B cell (primary cell): ENCODE measurements at regions not wholly inside any gene's neighbourhood (a gene's known extent, or its start where the extent isn't known, plus 50 kb on each side); places are given as distances from the start of the nearest gene placed in this dataset.

Experiments
- ATAC-seq: fragments of 200-7000 bp; cut with Tn5 transposase; one replicate; pipeline ENCODE4 v1.10.0; 2021; ENCODE audit warnings: low read depth, mild to moderate bottlenecking, moderate number of reproducible peaks, moderate library complexity
- CTCF ChIA-PET: fragments of 350-600 bp; sonication (Branson Sonifier 250); formaldehyde crosslinking; loops from one replicate; lab custom pipeline; 2021; ENCODE audit warnings: antibody characterized with exemption, inconsistent platforms; lab: Charles Lee
- POLR2A ChIA-PET: fragments of 350-600 bp; sonication (Branson Sonifier 250); formaldehyde crosslinking; loops from one replicate; lab custom pipeline; 2021; ENCODE audit warnings: antibody characterized with exemption; lab: Charles Lee
- DNase-seq: peaks from one replicate; pipeline ENCODE4 v3.0.0; 2013
- H2AFZ ChIP-seq: 2 replicates; pipeline ENCODE4 v1.6.1; 2012; ENCODE audit warnings: mild to moderate bottlenecking, low read depth, low read length; ENCODE audit not compliant: insufficient read depth, poor library complexity, severe bottlenecking
- H3K27ac ChIP-seq, 2 donors: 1 replicate in 1 of 2; 2 replicates in 1 of 2; pipeline ENCODE4 v1.5.1; 2012 to 2013; ENCODE audit warnings: low read length in 2 of 2, mild to moderate bottlenecking in 2 of 2, moderate library complexity in 1 of 2
- H3K27me3 ChIP-seq, 4 experiments: fragments of 200-600 bp in 1 of 4; sonication (generic) in 1 of 4; replicated peaks in 1 of 4; 1 replicate in 2 of 4; 2 replicates in 2 of 4; pipeline versions ENCODE4 v1.6.1 to v1.7.0; 2013 to 2016; ENCODE audit warnings: low read length in 3 of 4, mild to moderate bottlenecking in 2 of 4, mixed read lengths in 1 of 4, moderate library complexity in 1 of 4; ENCODE audit not compliant: insufficient read depth in 4 of 4, control insufficient read depth in 3 of 4; ENCODE audit errors: control extremely low read depth in 1 of 4
- H3K36me3 ChIP-seq, 2 experiments: replicated peaks in 1 of 2; 1 replicate in 1 of 2; 2 replicates in 1 of 2; pipeline versions ENCODE4 v1.6.1 to v1.7.1; 2013; ENCODE audit warnings: low read length in 1 of 2; ENCODE audit not compliant: insufficient read depth in 2 of 2, control insufficient read depth in 1 of 2; ENCODE audit errors: control extremely low read depth in 1 of 2, extremely low read depth in 1 of 2
- H3K4me1 ChIP-seq, 2 donors: fragments of 200-600 bp in 1 of 2; sonication (generic) in 1 of 2; 1 replicate in 1 of 2; 2 replicates in 1 of 2; pipeline versions ENCODE4 v1.5.1 to v1.6.1; 2013 to 2017; ENCODE audit warnings: low read length in 2 of 2; ENCODE audit not compliant: control insufficient read depth in 2 of 2, insufficient read depth in 2 of 2
- H3K4me2 ChIP-seq: replicated peaks from 2 replicates; pipeline ENCODE3; 2012; ENCODE audit warnings: mild to moderate bottlenecking, low read depth, low read length; ENCODE audit not compliant: poor library complexity, severe bottlenecking
- H3K4me3 ChIP-seq, 5 experiments: fragments of 200-600 bp in 1 of 5; sonication (generic) in 1 of 5; 1 replicate in 3 of 5; 2 replicates in 2 of 5; pipeline versions ENCODE4 v1.5.1 to v1.7.0; 2011 to 2016; ENCODE audit warnings: low read length in 4 of 5, mild to moderate bottlenecking in 4 of 5, low read depth in 2 of 5, control low read depth in 1 of 5, moderate library complexity in 1 of 5; ENCODE audit not compliant: insufficient read depth in 1 of 5; ENCODE audit errors: control extremely low read depth in 1 of 5, extremely low read depth in 1 of 5
- H3K79me2 ChIP-seq: fragments of 200-600 bp; sonication (generic); one replicate; pipeline ENCODE4 v1.6.0; 2016; ENCODE audit warnings: low read length; ENCODE audit not compliant: control insufficient read depth, insufficient read depth
- H3K9ac ChIP-seq: fragments of 200-600 bp; sonication (generic); 2 replicates; pipeline ENCODE4 v1.6.1; 2017; ENCODE audit warnings: mild to moderate bottlenecking, low read length, moderate library complexity
- H3K9me3 ChIP-seq, 3 donors: one replicate each; pipeline versions ENCODE4 v1.6.1 to v1.7.1; 2013; ENCODE audit warnings: low read length in 2 of 3; ENCODE audit not compliant: control insufficient read depth in 2 of 3, insufficient read depth in 1 of 3; ENCODE audit errors: control extremely low read depth in 1 of 3
- H4K20me1 ChIP-seq: 2 replicates; pipeline ENCODE4 v1.6.0; 2012; ENCODE audit warnings: mild to moderate bottlenecking, low read length; ENCODE audit not compliant: insufficient read depth, control insufficient read depth, poor library complexity, severe bottlenecking
- H3K27ac Mint-ChIP-seq: one replicate; pipeline ENCODE4 v1.8.0; 2021; ENCODE audit warnings: mixed read lengths
- H3K27me3 Mint-ChIP-seq: one replicate; pipeline ENCODE4 v1.8.0; 2021; ENCODE audit warnings: mixed read lengths
- H3K4me1 Mint-ChIP-seq: one replicate; pipeline ENCODE4 v1.8.0; 2021; ENCODE audit warnings: mixed read lengths
- H3K4me3 Mint-ChIP-seq: one replicate; pipeline ENCODE4 v1.8.0; 2021; ENCODE audit warnings: mixed read lengths
- H3K9me3 Mint-ChIP-seq: one replicate; pipeline ENCODE4 v1.8.0; 2022; ENCODE audit warnings: mixed read lengths; ENCODE audit not compliant: insufficient read depth
- CTCF ChIP-seq: fragments of 200-600 bp; IDR thresholded peaks from one replicate; pipeline ENCODE4 v1.8.0; 2022; ENCODE audit warnings: antibody characterized with exemption, mild to moderate bottlenecking
- EZH2 ChIP-seq: IDR thresholded peaks from 2 replicates; pipeline ENCODE4 v1.6.1; 2012; ENCODE audit warnings: borderline replicate concordance, low read depth, mild to moderate bottlenecking, moderate library complexity, low read length; ENCODE audit not compliant: insufficient read depth, poor library complexity, severe bottlenecking
- WGBS: methylation state at CpG from one replicate; pipeline ENCODE4 v1.1.5; 2013; ENCODE audit warnings: missing lambda C conversion rate; ENCODE audit not compliant: insufficient coverage; 5-methylcytosine and 5-hydroxymethylcytosine counted together
- intact Hi-C: fragments of 100-400 bp; cut with micrococcal nuclease; formaldehyde crosslinking; loops from one replicate; pipeline ENCODE4 v1.10.0; 2022

- no peak for ATAC-seq
- no peak overlapping the region for H3K4me3 ChIP-seq
- no peaks in the 10 kb centered on the region for H4K20me1 ChIP-seq
- no peak overlapping the region for H3K27ac ChIP-seq
- no peaks in the 10 kb centered on the region for H3K79me2 ChIP-seq
- H3K9ac ChIP-seq: no peak overlapping the region
- H3K4me1 ChIP-seq: no peaks in the 10 kb centered on the region
- no peak overlapping the region for H3K4me2 ChIP-seq
- no peaks in the 10 kb centered on the region for H3K9me3 Mint-ChIP-seq
- ChIA-PET CTCF (interaction anchor here (1.4 kb wide), 1 partner anchor 11 kb away, joined by 3 read pairs; no protein-coding TSS in a partner anchor), POLR2A (no interaction called here)
- H3K4me1 Mint-ChIP-seq: peaks cover 7% of the 10 kb centered on the region
- H3K27ac Mint-ChIP-seq: no peak overlapping the region
- no peak for TF ChIP-seq CTCF
- no peak for TF ChIP-seq EZH2
- H2AFZ ChIP-seq: no peak overlapping the region
- no peak for DNase-seq
- no peaks in the 10 kb centered on the region for H3K36me3 ChIP-seq
- H3K27me3 ChIP-seq: no peaks in the 10 kb centered on the region
- intact Hi-C loops: no loop called here
- no peak overlapping the region for H3K4me3 Mint-ChIP-seq
- no peaks in the 10 kb centered on the region for H3K27me3 Mint-ChIP-seq
- 90% methylated on average over 1 of the region's 1 CpG for WGBS
- peaks cover 0 to 10% (median 0%) of the 10 kb centered on the region in 3 donors for H3K9me3 ChIP-seq
Observed at GRCh38 chr6:15947436-15947835, 181.4 kb upstream of the MYLIP start.

GRCh38 chr6:15946701-15947385 lies 182.0 kb upstream of the MYLIP start:
- no peak for DNase-seq
- Histone ChIP-seq H3K27me3 (no peaks in the 10 kb centered on the region), H3K4me2 (no peak overlapping the region), H4K20me1 (no peaks in the 10 kb centered on the region), H3K79me2 (no peaks in the 10 kb centered on the region), H3K4me1 (no peaks in the 10 kb centered on the region), H3K4me3 (no peak overlapping the region), H3K9me3 (peaks cover 0 to 10% (median 0%) of the 10 kb centered on the region in 3 donors), H2AFZ (no peak overlapping the region), H3K36me3 (no peaks in the 10 kb centered on the region), H3K27ac (no peak overlapping the region), H3K9ac (no peak overlapping the region)
- Mint-ChIP-seq H3K9me3 (no peaks in the 10 kb centered on the region), H3K4me3 (no peak overlapping the region), H3K27ac (no peak overlapping the region), H3K4me1 (peaks cover 6% of the 10 kb centered on the region), H3K27me3 (no peaks in the 10 kb centered on the region)
- no peak for TF ChIP-seq CTCF
- no peak for TF ChIP-seq EZH2
- 78% methylated on average over 4 of the region's 4 CpGs for WGBS
- POLR2A ChIA-PET: interaction anchor here (0.7 kb wide), 2 partner anchors 47 to 274 kb away, joined by 3 to 5 read pairs; no protein-coding TSS in a partner anchor
- CTCF ChIA-PET: interaction anchor here (1.4 kb wide), 1 partner anchor 10 kb away, joined by 3 read pairs; no protein-coding TSS in a partner anchor
- intact Hi-C loops: no loop called here
- ATAC-seq: no peak
